H1 (cell line): ENCODE measurements at regions not wholly inside any gene's neighbourhood (a gene's known extent, or its start where the extent isn't known, plus 50 kb on each side); places are given as distances from the start of the nearest gene placed in this dataset.

Source experiments
- CTCF ChIA-PET: fragments of 300-600 bp; sonication (Branson Sonifier 250); formaldehyde crosslinking; loops from one replicate; lab custom pipeline; 2021; ENCODE audit not compliant: partially characterized antibody; lab: Charles Lee
- POLR2A ChIA-PET: fragments of 300-600 bp; sonication (Branson Sonifier 250); formaldehyde crosslinking; loops from one replicate; lab custom pipeline; 2021; ENCODE audit warnings: inconsistent platforms; ENCODE audit not compliant: partially characterized antibody; lab: Charles Lee
- DNase-seq, 2 experiments: peaks; one replicate each; pipeline versions ENCODE4 v3.0.0 to v3.0.0-alpha.2; 2010 to 2022; ENCODE audit warnings: low spot score in 2 of 2, low read depth in 1 of 2, mixed read lengths in 1 of 2
- FAIRE-seq: peaks from 2 replicates; lab custom pipeline; 2011; peaks lifted over from hg19 to GRCh38; lab: Jason Lieb, UNC
- H2AFZ ChIP-seq: 2 replicates; pipeline ENCODE4 v1.8.1; 2012; ENCODE audit warnings: low read length, inconsistent platforms
- H2AK5ac ChIP-seq: 2 replicates; pipeline ENCODE4 v1.6.1; 2013; ENCODE audit warnings: low read depth, low read length
- H2BK120ac ChIP-seq: replicated peaks from 2 replicates; pipeline ENCODE3; 2013; ENCODE audit warnings: low read depth, low read length, inconsistent platforms
- H2BK12ac ChIP-seq: 2 replicates; pipeline ENCODE4 v1.6.1; 2013; ENCODE audit warnings: low read depth, low read length
- H2BK15ac ChIP-seq: 2 replicates; pipeline ENCODE4 v1.6.1; 2013; ENCODE audit warnings: low read length
- H2BK20ac ChIP-seq: 2 replicates; pipeline ENCODE4 v1.6.1; 2013; ENCODE audit warnings: low read length
- H2BK5ac ChIP-seq: 2 replicates; pipeline ENCODE4 v1.6.1; 2013; ENCODE audit warnings: low read depth, low read length
- H3K14ac ChIP-seq: 2 replicates; pipeline ENCODE4 v1.6.1; 2013; ENCODE audit warnings: inconsistent platforms; ENCODE audit not compliant: insufficient read length
- H3K18ac ChIP-seq: 2 replicates; pipeline ENCODE4 v1.6.1; 2013; ENCODE audit warnings: low read length; ENCODE audit errors: extremely low read depth
- H3K23ac ChIP-seq: 2 replicates; pipeline ENCODE4 v1.6.1; 2013; ENCODE audit warnings: inconsistent platforms; ENCODE audit not compliant: insufficient read length
- H3K23me2 ChIP-seq: 2 replicates; pipeline ENCODE4 v1.6.1; 2013; ENCODE audit warnings: low read depth, low read length
- H3K27ac ChIP-seq: 2 replicates; pipeline ENCODE4 v1.6.1; 2011; ENCODE audit warnings: low read depth, low read length, inconsistent platforms
- H3K27me3 ChIP-seq, 4 experiments: replicated peaks in 1 of 4; 1 replicate in 1 of 4; 2 replicates in 3 of 4; pipeline versions ENCODE4 v1.6.1 to v1.8.1; 2011 to 2013; ENCODE audit warnings: low read length in 3 of 4, mild to moderate bottlenecking in 3 of 4, inconsistent platforms in 2 of 4, mixed read lengths in 2 of 4, moderate library complexity in 1 of 4; ENCODE audit not compliant: control insufficient read depth in 3 of 4, insufficient read depth in 3 of 4; ENCODE audit errors: extremely low read depth in 1 of 4
- H3K36me3 ChIP-seq, 4 experiments: 2 replicates each; pipeline versions ENCODE4 v1.6.1 to v1.8.1; 2011 to 2013; ENCODE audit warnings: mild to moderate bottlenecking in 4 of 4, low read length in 3 of 4, moderate library complexity in 2 of 4, control low read depth in 1 of 4, inconsistent platforms in 1 of 4; ENCODE audit not compliant: insufficient read depth in 4 of 4, control insufficient read depth in 2 of 4
- H3K4ac ChIP-seq: replicated peaks from 2 replicates; pipeline ENCODE3; 2013; ENCODE audit warnings: low read length, low read depth, mixed read lengths, inconsistent platforms; ENCODE audit not compliant: insufficient read length
- H3K4me1 ChIP-seq, 4 experiments: replicated peaks in 1 of 4; 1 replicate in 1 of 4; 2 replicates in 3 of 4; pipeline versions ENCODE4 v1.6.1 to v1.8.1; 2011 to 2013; ENCODE audit warnings: low read length in 3 of 4, inconsistent platforms in 2 of 4, mixed read lengths in 1 of 4; ENCODE audit not compliant: insufficient read depth in 4 of 4, control insufficient read depth in 3 of 4
- H3K4me2 ChIP-seq, 2 experiments: 2 replicates each; pipeline versions ENCODE4 v1.6.1 to v1.8.1; 2011 to 2013; ENCODE audit warnings: low read depth in 2 of 2, low read length in 2 of 2, control low read depth in 1 of 2, inconsistent platforms in 1 of 2, mild to moderate bottlenecking in 1 of 2; ENCODE audit not compliant: insufficient read depth in 1 of 2
- H3K4me3 ChIP-seq, 4 experiments: fragments of 200-600, 300-600 bp in 1 of 4; sonication (generic), shearing (Covaris generic), sonication (Bioruptor Twin) in 1 of 4; 2 replicates each; pipeline versions ENCODE4 v1.5.1 to v1.8.1; 2011 to 2016; ENCODE audit warnings: low read length in 4 of 4, low read depth in 3 of 4, control low read depth in 2 of 4, inconsistent platforms in 2 of 4, mild to moderate bottlenecking in 2 of 4, mixed read lengths in 1 of 4, moderate library complexity in 1 of 4; ENCODE audit not compliant: insufficient read depth in 2 of 4; ENCODE audit errors: extremely low read depth in 1 of 4
- H3K56ac ChIP-seq: replicated peaks from 2 replicates; pipeline ENCODE3; 2013; ENCODE audit warnings: low read depth, mild to moderate bottlenecking, mixed read lengths, low read length, inconsistent platforms; ENCODE audit not compliant: insufficient read length
- H3K79me1 ChIP-seq: 2 replicates; pipeline ENCODE4 v1.6.1; 2013; ENCODE audit warnings: low read depth, low read length, control low read depth
- H3K79me2 ChIP-seq, 2 experiments: 2 replicates each; pipeline versions ENCODE4 v1.6.1 to v1.8.1; 2012 to 2013; ENCODE audit warnings: low read length in 2 of 2, mild to moderate bottlenecking in 2 of 2, inconsistent platforms in 1 of 2; ENCODE audit not compliant: insufficient read depth in 2 of 2, control insufficient read depth in 1 of 2
- H3K9ac ChIP-seq, 4 experiments: replicated peaks in 1 of 4; 1 replicate in 1 of 4; 2 replicates in 3 of 4; pipeline versions ENCODE4 v1.6.1 to v1.8.1; 2011 to 2013; ENCODE audit warnings: low read depth in 3 of 4, low read length in 3 of 4, control low read depth in 2 of 4, mild to moderate bottlenecking in 2 of 4, moderate library complexity in 2 of 4, inconsistent platforms in 1 of 4; ENCODE audit errors: extremely low read depth in 1 of 4
- H3K9me3 ChIP-seq, 2 experiments: 2 replicates each; pipeline versions ENCODE4 v1.6.1 to v1.8.1; 2012 to 2013; ENCODE audit warnings: mild to moderate bottlenecking in 2 of 2, moderate library complexity in 2 of 2, control low read depth in 1 of 2, inconsistent platforms in 1 of 2, low read depth in 1 of 2, low read length in 1 of 2, mixed read lengths in 1 of 2; ENCODE audit not compliant: insufficient read depth in 2 of 2
- H4K20me1 ChIP-seq, 2 experiments: replicated peaks in 1 of 2; 2 replicates each; pipeline versions ENCODE3 to v1.8.1; 2011 to 2013; ENCODE audit warnings: inconsistent platforms in 2 of 2, low read length in 2 of 2, mild to moderate bottlenecking in 1 of 2; ENCODE audit not compliant: insufficient read depth in 2 of 2, control insufficient read depth in 1 of 2
- H4K5ac ChIP-seq: 2 replicates; pipeline ENCODE4 v1.6.1; 2013; ENCODE audit warnings: low read length, low read depth, mixed read lengths, inconsistent platforms; ENCODE audit not compliant: insufficient read length
- H4K8ac ChIP-seq: 2 replicates; pipeline ENCODE4 v1.8.0; 2013; ENCODE audit warnings: mild to moderate bottlenecking, moderate library complexity, low read length, inconsistent platforms; ENCODE audit not compliant: insufficient read depth; ENCODE audit errors: extremely low read depth
- H4K91ac ChIP-seq: replicated peaks from 2 replicates; pipeline ENCODE3; 2013; ENCODE audit warnings: low read length, mixed read lengths, inconsistent platforms; ENCODE audit not compliant: insufficient read length
- CREB1 ChIP-seq: IDR thresholded peaks from 2 replicates; pipeline ENCODE4 v1.6.1; 2012; ENCODE audit warnings: inconsistent platforms
- CTBP2 ChIP-seq: IDR thresholded peaks from 2 replicates; pipeline ENCODE4 v1.7.0; 2011; ENCODE audit warnings: borderline replicate concordance, mild to moderate bottlenecking, moderate library complexity, mixed read lengths, low read length; ENCODE audit not compliant: insufficient read depth, insufficient read length
- HDAC6 ChIP-seq: IDR thresholded peaks from one replicate; pipeline ENCODE4 v1.7.1; 2012; ENCODE audit warnings: low read depth, mild to moderate bottlenecking, inconsistent platforms, low read length, moderate library complexity
- JUN ChIP-seq: IDR thresholded peaks from 2 replicates; pipeline ENCODE4 v1.6.1; 2011; ENCODE audit warnings: low read depth, mild to moderate bottlenecking, improper control_type of control experiment, low read length
- KDM1A ChIP-seq: fragments of 200-600, 300-600 bp; sonication (generic); IDR thresholded peaks from 2 replicates; pipeline ENCODE4 v1.7.1; 2016; ENCODE audit warnings: mild to moderate bottlenecking, low read length, borderline replicate concordance
- KDM4A ChIP-seq: IDR thresholded peaks from one replicate; pipeline ENCODE4 v1.7.1; 2012; ENCODE audit warnings: low read depth, mild to moderate bottlenecking, moderate library complexity, low read length, inconsistent platforms; ENCODE audit not compliant: severe bottlenecking
- POLR2AphosphoS5 ChIP-seq: IDR thresholded peaks from 2 replicates; pipeline ENCODE4 v1.6.1; 2011; ENCODE audit warnings: low read depth, low read length
- RAD21 ChIP-seq, 2 experiments: IDR thresholded peaks in 1 of 2; conservative IDR thresholded peaks in 1 of 2; 2 replicates each; pipeline ENCODE4 v1.6.1; 2011; ENCODE audit warnings: low read depth in 2 of 2, low read length in 2 of 2, improper control_type of control experiment in 1 of 2, inconsistent platforms in 1 of 2, mild to moderate bottlenecking in 1 of 2, moderate library complexity in 1 of 2
- RBBP5 ChIP-seq: IDR thresholded peaks from 2 replicates; pipeline ENCODE4 v1.7.1; 2012; ENCODE audit warnings: low read depth, mild to moderate bottlenecking, inconsistent platforms, low read length, moderate library complexity, borderline replicate concordance
- RFX5 ChIP-seq: IDR thresholded peaks from 2 replicates; pipeline ENCODE4 v1.6.1; 2011; ENCODE audit warnings: low read depth, low read length, improper control_type of control experiment, borderline replicate concordance
- SIN3A ChIP-seq, 2 experiments: IDR thresholded peaks in 1 of 2; conservative IDR thresholded peaks in 1 of 2; 2 replicates each; pipeline ENCODE4 v1.6.1; 2011 to 2012; ENCODE audit warnings: low read length in 2 of 2, improper control_type of control experiment in 1 of 2, low read depth in 1 of 2, mild to moderate bottlenecking in 1 of 2
- SIX5 ChIP-seq: IDR thresholded peaks from 2 replicates; pipeline ENCODE4 v1.6.1; 2011; ENCODE audit warnings: mild to moderate bottlenecking, low read depth, low read length
- SP2 ChIP-seq: IDR thresholded peaks from 2 replicates; pipeline ENCODE4 v1.6.1; 2012; ENCODE audit warnings: mild to moderate bottlenecking, low read length, inconsistent platforms
- SRF ChIP-seq: IDR thresholded peaks from 2 replicates; pipeline ENCODE4 v1.6.1; 2011; ENCODE audit warnings: mild to moderate bottlenecking, low read depth, low read length, moderate library complexity
- TAF1 ChIP-seq: IDR thresholded peaks from 2 replicates; pipeline ENCODE4 v1.6.1; 2011; ENCODE audit warnings: mild to moderate bottlenecking, low read depth, low read length
- WGBS, 2 experiments: shearing (Covaris generic) in 1 of 2; methylation state at CpG; one replicate each; pipeline versions ENCODE4 v1.1.6 to v1.1.7; 2013 to 2015; ENCODE audit warnings: low lambda C conversion rate in 2 of 2, mixed read lengths in 2 of 2, inconsistent platforms in 1 of 2, low coverage in 1 of 2, missing lambda C conversion rate in 1 of 2; ENCODE audit not compliant: insufficient replicate concordance in 2 of 2, insufficient coverage in 1 of 2, insufficient read length in 1 of 2; ENCODE audit errors: extremely low coverage in 1 of 2, missing lambda C conversion rate in 1 of 2; 5-methylcytosine and 5-hydroxymethylcytosine counted together

GRCh38 chr12:24625103-24625502 is 323.8 kb downstream of the BCAT1 start:
- Histone ChIP-seq H3K23ac (no peak overlapping the region), H2BK20ac (no peak overlapping the region), H4K8ac (no peak overlapping the region), H3K18ac (no peak overlapping the region; the same call in 1 of the 2 replicates), H4K91ac (no peak overlapping the region), H3K4me1 (peaks cover 0 to 3% (median 0%) of the 10 kb centered on the region in 4 experiments; a peak in 1 of 7 replicates), H3K27ac (no peak overlapping the region), H2BK5ac (no peak overlapping the region), H3K9me3 (no peaks in the 10 kb centered on the region), H3K4me2 (no peak overlapping the region), H3K79me2 (no peaks in the 10 kb centered on the region), H3K56ac (no peak overlapping the region), H3K14ac (no peak overlapping the region), H2BK15ac (no peak overlapping the region), H2AK5ac (no peak overlapping the region), H3K79me1 (no peaks in the 10 kb centered on the region), H3K36me3 (no peaks in the 10 kb centered on the region), H4K20me1 (no peaks in the 10 kb centered on the region), H2BK12ac (no peak overlapping the region), H3K27me3 (no peaks in the 10 kb centered on the region), H3K9ac (no peak overlapping the region), H3K4me3 (no peak overlapping the region), H2BK120ac (no peak overlapping the region), H3K23me2 (no peaks in the 10 kb centered on the region), H2AFZ (no peak overlapping the region), H4K5ac (no peak overlapping the region), H3K4ac (no peak overlapping the region)
- 79% methylated on average over 2 of the region's 2 CpGs; no CpG with 5 or more reads in 1 of the 2 experiments for WGBS, 2 experiments
- POLR2A ChIA-PET = interaction anchor here (0.9 kb wide), 1 partner anchor 11 kb away, joined by 3 read pairs; no protein-coding TSS in a partner anchor
- CTCF ChIA-PET = interaction anchor here (1.0 to 1.5 kb wide), 2 partner anchors 26 to 598 kb away, joined by 3 to 4 read pairs; no protein-coding TSS in a partner anchor
- FAIRE-seq (no peak), DNase-seq (no peak)
- TF ChIP-seq CTBP2 = no peak
- TF ChIP-seq KDM1A = no peak
- TF ChIP-seq RFX5 = no peak
- no peak for TF ChIP-seq HDAC6
- no peak for TF ChIP-seq TAF1
- no peak for TF ChIP-seq RAD21 (IDR thresholded peaks at IDR 0.05 in 1 of 2, conservative IDR thresholded peaks at IDR 0.05 in 1 of 2; ENCODE audit: low read depth in 2 of 2, low read length in 2 of 2)
- no peak for TF ChIP-seq SIN3A (conservative IDR thresholded peaks at IDR 0.05 in 1 of 2, IDR thresholded peaks at IDR 0.05 in 1 of 2; ENCODE audit: low read depth in 1 of 2, low read length in 2 of 2)
- TF ChIP-seq SIX5 = no peak
- no peak for TF ChIP-seq SP2
- no peak for TF ChIP-seq RBBP5
- TF ChIP-seq KDM4A = no peak
- no peak for TF ChIP-seq CREB1
- no peak for TF ChIP-seq SRF
- no peak for TF ChIP-seq JUN
- TF ChIP-seq POLR2AphosphoS5 = no peak
